NCI-H2171 (cell line): ENCODE measurements at regions not wholly inside any gene's neighbourhood (a gene's known extent, or its start where the extent isn't known, plus 50 kb on each side); places are given as distances from the start of the nearest gene placed in this dataset.
"Not testable (repeated sequence)": the region's sequence is repeated elsewhere in the genome, so short reads cannot be mapped to it uniquely, and the experiment has no call there.

Experiments used
- DNase-seq: peaks from one replicate; lab custom pipeline; 2025; lab: John Stamatoyannopoulos, UW

- no peak for DNase-seq
Measured at GRCh38 chr20:55160037-55160436, 684.6 kb downstream of the DOK5 start.

- no peak for DNase-seq
Measured at GRCh38 chr20:55159230-55159629, 683.8 kb downstream of the DOK5 start.

GRCh38 chr20:55158446-55158845 is 683.1 kb downstream of the DOK5 start:
- no peak for DNase-seq

GRCh38 chr20:55155360-55155759 is 680.0 kb downstream of the DOK5 start:
- DNase-seq: no peak

- DNase-seq: no peak
Measured at GRCh38 chr20:55153001-55153645, 677.7 kb downstream of the DOK5 start.

- no peak for DNase-seq
Measured at GRCh38 chr20:55151171-55151570, 675.8 kb downstream of the DOK5 start.

GRCh38 chr20:55143601-55144000 is 668.2 kb downstream of the DOK5 start:
- DNase-seq: no peak

GRCh38 chr20:55142932-55143331 is 667.5 kb downstream of the DOK5 start:
- no peak for DNase-seq

- DNase-seq: no peak
Measured at GRCh38 chr20:55140631-55141030, 665.2 kb downstream of the DOK5 start.

GRCh38 chr20:55139173-55139765 is 663.9 kb downstream of the DOK5 start:
- no peak for DNase-seq

GRCh38 chr20:55135923-55136322 is 660.5 kb downstream of the DOK5 start:
- DNase-seq: no peak

GRCh38 chr20:55132523-55132922 is 657.1 kb downstream of the DOK5 start:
- no peak for DNase-seq

GRCh38 chr20:55117577-55117976 is 642.2 kb downstream of the DOK5 start:
- not testable (repeated sequence) for DNase-seq

GRCh38 chr20:55116598-55116997 is 641.2 kb downstream of the DOK5 start:
- DNase-seq: no peak

- DNase-seq: no peak
Measured at GRCh38 chr20:55103188-55103587, 627.8 kb downstream of the DOK5 start.

- no peak for DNase-seq
Measured at GRCh38 chr20:55099251-55099650, 623.9 kb downstream of the DOK5 start.

GRCh38 chr20:55097621-55098020 is 622.2 kb downstream of the DOK5 start:
- DNase-seq: no peak

- DNase-seq: no peak
Measured at GRCh38 chr20:55095745-55096400, 620.5 kb downstream of the DOK5 start.

GRCh38 chr20:55094353-55094861 is 619.0 kb downstream of the DOK5 start:
- no peak for DNase-seq

- DNase-seq: no peak
Measured at GRCh38 chr20:55090286-55090685, 614.9 kb downstream of the DOK5 start.

- DNase-seq: no peak
Measured at GRCh38 chr20:55086421-55086820, 611.0 kb downstream of the DOK5 start.

GRCh38 chr20:55079917-55080316 is 604.5 kb downstream of the DOK5 start:
- DNase-seq: no peak

GRCh38 chr20:55074266-55074840 is 599.0 kb downstream of the DOK5 start:
- DNase-seq: not testable (repeated sequence)
